ENCODE measurements at regions not wholly inside any gene's neighbourhood (a gene's known extent, or its start where the extent isn't known, plus 50 kb on each side); places are given as distances from the start of the nearest gene placed in this dataset.

DNA sequence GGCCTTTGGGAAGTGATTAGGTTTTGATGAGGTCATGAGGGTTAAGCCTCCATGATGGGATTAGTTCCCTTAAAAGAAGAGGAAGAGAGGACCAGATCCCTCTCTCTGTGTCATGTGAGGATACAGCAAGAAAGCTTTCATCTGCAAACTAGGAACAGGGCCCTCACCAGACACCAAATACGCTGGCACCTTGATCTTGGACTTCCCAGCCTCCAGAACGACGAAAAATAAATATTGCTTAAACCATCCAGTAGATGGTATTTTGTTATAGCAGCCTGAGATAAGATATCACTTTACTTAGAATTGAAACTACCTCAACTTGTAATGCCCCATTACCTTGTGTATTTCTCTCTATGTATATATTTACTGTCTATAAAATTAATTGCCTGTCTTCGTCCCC, 65.4 kb upstream of the NNAT start:
- TF ChIP-seq, protein P1, sequence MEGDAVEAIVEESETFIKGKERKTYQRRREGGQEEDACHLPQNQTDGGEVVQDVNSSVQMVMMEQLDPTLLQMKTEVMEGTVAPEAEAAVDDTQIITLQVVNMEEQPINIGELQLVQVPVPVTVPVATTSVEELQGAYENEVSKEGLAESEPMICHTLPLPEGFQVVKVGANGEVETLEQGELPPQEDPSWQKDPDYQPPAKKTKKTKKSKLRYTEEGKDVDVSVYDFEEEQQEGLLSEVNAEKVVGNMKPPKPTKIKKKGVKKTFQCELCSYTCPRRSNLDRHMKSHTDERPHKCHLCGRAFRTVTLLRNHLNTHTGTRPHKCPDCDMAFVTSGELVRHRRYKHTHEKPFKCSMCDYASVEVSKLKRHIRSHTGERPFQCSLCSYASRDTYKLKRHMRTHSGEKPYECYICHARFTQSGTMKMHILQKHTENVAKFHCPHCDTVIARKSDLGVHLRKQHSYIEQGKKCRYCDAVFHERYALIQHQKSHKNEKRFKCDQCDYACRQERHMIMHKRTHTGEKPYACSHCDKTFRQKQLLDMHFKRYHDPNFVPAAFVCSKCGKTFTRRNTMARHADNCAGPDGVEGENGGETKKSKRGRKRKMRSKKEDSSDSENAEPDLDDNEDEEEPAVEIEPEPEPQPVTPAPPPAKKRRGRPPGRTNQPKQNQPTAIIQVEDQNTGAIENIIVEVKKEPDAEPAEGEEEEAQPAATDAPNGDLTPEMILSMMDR (IDR thresholded peaks at IDR 0.05; ENCODE audit: borderline replicate concordance), result no peak
- Histone ChIP-seq H3K36me3 (no peaks in the 10 kb centered on the region), H3K4me3 (no peak overlapping the region), H3K27ac (replicated peaks) (no peak overlapping the region), H3K4me1 (no peaks in the 10 kb centered on the region), H3K9me3 (replicated peaks) (peaks cover 67% of the 10 kb centered on the region), H3K27me3 (ENCODE audit: low read depth) (peaks cover 4% of the 10 kb centered on the region)
- no peak for DNase-seq
- intact Hi-C loops (cut with micrococcal nuclease), result no loop called here

DNA sequence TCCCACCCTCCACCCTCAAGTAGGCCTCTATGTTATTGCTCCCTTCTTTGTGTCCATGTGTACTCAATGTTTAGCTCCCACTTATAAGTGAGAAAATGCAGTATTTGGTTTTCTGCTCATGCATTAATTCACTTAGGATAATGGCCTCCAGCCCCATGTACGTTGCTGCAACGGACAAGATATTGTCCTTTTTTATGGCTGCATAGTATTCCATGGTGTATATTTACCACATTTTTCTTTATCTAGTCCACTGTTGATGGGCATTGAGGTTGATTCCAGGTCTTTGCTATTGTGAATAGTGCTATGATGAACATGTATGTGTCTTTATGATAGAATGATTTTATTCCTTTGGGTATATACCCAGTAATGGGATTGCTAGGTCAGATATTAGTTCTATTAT, 64.1 kb upstream of the NNAT start:
- Histone ChIP-seq H3K4me1 (no peaks in the 10 kb centered on the region), H3K4me3 (no peak overlapping the region), H3K9me3 (replicated peaks) (peaks cover 68% of the 10 kb centered on the region), H3K27me3 (ENCODE audit: low read depth) (peaks cover 2% of the 10 kb centered on the region), H3K36me3 (no peaks in the 10 kb centered on the region), H3K27ac (replicated peaks) (no peak overlapping the region)
- TF ChIP-seq, protein P1 (IDR thresholded peaks at IDR 0.05; ENCODE audit: borderline replicate concordance), result no peak
- no peak for DNase-seq
- intact Hi-C loops (cut with micrococcal nuclease), result no loop called here

DNA sequence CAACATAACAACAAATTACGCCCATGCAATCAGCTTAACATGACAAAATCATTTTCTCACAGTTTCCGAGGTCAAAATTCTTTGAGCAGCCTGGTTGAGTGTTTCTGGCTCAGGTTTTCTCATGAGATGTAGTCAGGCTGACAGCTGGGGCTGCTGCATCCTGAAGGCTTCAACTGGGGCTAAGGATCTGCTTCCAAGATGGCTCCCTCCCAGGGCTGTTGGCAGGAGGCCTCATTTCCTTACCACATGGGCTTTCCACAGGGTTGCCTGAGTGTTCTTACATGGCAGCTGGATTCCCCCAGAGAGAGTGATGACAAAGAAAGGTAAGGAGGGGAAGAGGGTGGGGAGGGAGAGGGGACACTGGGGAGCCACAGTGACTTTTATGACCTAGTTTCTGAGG, 63.1 kb upstream of the NNAT start:
- no peaks in the 10 kb centered on the region for H3K36me3 ChIP-seq
- H3K4me3 ChIP-seq, result no peak overlapping the region
- TF ChIP-seq, protein P1 (IDR thresholded peaks at IDR 0.05; ENCODE audit: borderline replicate concordance), result no peak
- intact Hi-C loops (cut with micrococcal nuclease), result no loop called here
- H3K4me1 ChIP-seq, result no peaks in the 10 kb centered on the region
- H3K9me3 ChIP-seq (replicated peaks), result peaks cover 68% of the 10 kb centered on the region
- H3K27me3 ChIP-seq (ENCODE audit: low read depth), result no peaks in the 10 kb centered on the region
- no peak overlapping the region for H3K27ac ChIP-seq (replicated peaks)
- no peak for DNase-seq

DNA sequence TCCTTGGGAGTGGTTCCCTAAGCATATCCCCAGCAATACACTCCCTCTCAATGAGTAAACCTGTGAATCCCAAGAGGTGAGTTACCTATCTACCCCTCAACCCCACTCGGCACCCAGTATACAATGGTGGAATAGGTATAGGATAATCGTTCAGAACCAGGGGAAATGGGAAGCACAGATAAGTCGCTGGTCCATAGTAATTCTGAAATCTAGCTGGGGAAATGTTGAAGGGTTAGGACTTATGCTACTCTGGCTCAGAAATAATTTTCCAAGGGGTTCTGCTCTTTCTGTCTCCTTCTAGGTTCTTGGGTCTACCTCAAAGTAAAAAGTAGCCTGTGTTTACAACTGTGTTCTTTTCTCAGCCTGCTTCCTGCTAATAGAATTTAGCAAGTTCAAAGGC, 62.3 kb upstream of the NNAT start:
- H3K9me3 ChIP-seq (replicated peaks), result peaks cover 66% of the 10 kb centered on the region
- TF ChIP-seq, protein P1 (IDR thresholded peaks at IDR 0.05; ENCODE audit: borderline replicate concordance), result no peak
- DNase-seq, result no peak
- intact Hi-C loops (cut with micrococcal nuclease), result no loop called here
- H3K4me3 ChIP-seq, result no peak overlapping the region
- H3K4me1 ChIP-seq, result no peaks in the 10 kb centered on the region
- H3K36me3 ChIP-seq, result no peaks in the 10 kb centered on the region
- no peak overlapping the region for H3K27ac ChIP-seq (replicated peaks)
- no peaks in the 10 kb centered on the region for H3K27me3 ChIP-seq (ENCODE audit: low read depth)

DNA sequence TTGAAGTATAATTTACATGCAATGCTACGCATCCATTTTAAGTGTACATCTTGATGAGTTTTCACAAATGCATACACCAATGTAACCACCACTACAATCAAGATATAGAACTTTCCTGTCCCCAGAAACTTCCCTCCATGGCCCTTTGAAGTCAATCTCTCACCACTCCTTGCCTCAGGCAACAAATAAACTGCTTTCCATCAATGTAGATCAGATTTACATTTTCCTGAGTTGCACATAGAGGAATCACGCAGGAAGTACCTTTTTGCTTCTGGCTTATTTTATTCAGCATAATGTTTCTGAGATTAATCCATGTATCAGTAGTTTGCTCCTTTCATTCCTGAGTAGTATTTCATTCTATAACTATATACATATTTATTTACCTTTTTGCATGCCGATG, 59.6 kb upstream of the NNAT start:
- TF ChIP-seq, protein P1 (IDR thresholded peaks at IDR 0.05; ENCODE audit: borderline replicate concordance), result no peak
- no peak overlapping the region for H3K27ac ChIP-seq (replicated peaks)

More for the DNA sequence above, 59.6 kb upstream of the NNAT start:
- no peaks in the 10 kb centered on the region for H3K4me1 ChIP-seq
- no peak overlapping the region for H3K4me3 ChIP-seq
- DNase-seq, result no peak
- no peaks in the 10 kb centered on the region for H3K36me3 ChIP-seq
- peaks cover 40% of the 10 kb centered on the region for H3K9me3 ChIP-seq (replicated peaks)
- intact Hi-C loops (cut with micrococcal nuclease), result no loop called here
- H3K27me3 ChIP-seq (ENCODE audit: low read depth), result peaks cover 3% of the 10 kb centered on the region

Data from left ventricle myocardium inferior (tissue), 1 donor.